Spleen (tissue), 11 donors: ENCODE measurements at regions not wholly inside any gene's neighbourhood (a gene's known extent, or its start where the extent isn't known, plus 50 kb on each side); places are given as distances from the start of the nearest gene placed in this dataset.

ENCODE experiments used
- DNase-seq: peaks from one replicate; pipeline ENCODE4 v3.0.0-alpha.2; 2020
- H3K27ac ChIP-seq, 8 donors: fragments of 200-600 bp; sonication (generic) in 7 of 8; 1 replicate in 4 of 8; 2 replicates in 4 of 8; pipeline versions ENCODE4 v1.5.0 to v1.8.0; 2016 to 2021; ENCODE audit warnings: inconsistent platforms in 4 of 8, mild to moderate bottlenecking in 4 of 8, moderate library complexity in 1 of 8
- H3K27me3 ChIP-seq, 7 donors: fragments of 200-600 bp; sonication (generic) in 6 of 7; replicated peaks in 1 of 7; 1 replicate in 4 of 7; 2 replicates in 3 of 7; pipeline versions ENCODE4 v1.5.0 to v1.8.0; 2016 to 2021; ENCODE audit warnings: inconsistent platforms in 3 of 7, mild to moderate bottlenecking in 1 of 7
- H3K36me3 ChIP-seq, 6 donors: fragments of 200-600 bp; sonication (generic) in 5 of 6; 1 replicate in 4 of 6; 2 replicates in 2 of 6; pipeline versions ENCODE4 v1.5.0 to v1.8.0; 2016 to 2021; ENCODE audit warnings: inconsistent platforms in 2 of 6
- H3K4me1 ChIP-seq, 6 donors: fragments of 200-600 bp; sonication (generic) in 5 of 6; 1 replicate in 3 of 6; 2 replicates in 3 of 6; pipeline versions ENCODE4 v1.5.0 to v1.8.0; 2016 to 2021; ENCODE audit warnings: inconsistent platforms in 3 of 6
- H3K4me3 ChIP-seq, 8 donors: fragments of 200-600 bp; sonication (generic) in 7 of 8; 1 replicate in 4 of 8; 2 replicates in 4 of 8; pipeline versions ENCODE4 v1.5.0 to v1.8.0; 2016 to 2021; ENCODE audit warnings: inconsistent platforms in 4 of 8, mild to moderate bottlenecking in 4 of 8, moderate library complexity in 2 of 8
- H3K9me3 ChIP-seq, 8 donors: fragments of 200-600 bp; sonication (generic) in 7 of 8; 1 replicate in 4 of 8; 2 replicates in 4 of 8; pipeline versions ENCODE4 v1.5.0 to v1.8.0; 2016 to 2021; ENCODE audit warnings: inconsistent platforms in 4 of 8
- CTCF ChIP-seq, 11 experiments: fragments of 200-600 bp in 7 of 11; fragments of 450-650 bp in 4 of 11; sonication (generic) in 4 of 11; IDR thresholded peaks in 8 of 11; conservative IDR thresholded peaks in 3 of 11; 1 replicate in 7 of 11; 2 replicates in 4 of 11; pipeline versions ENCODE4 v1.4.0 to v1.8.0; 2016 to 2021; ENCODE audit warnings: antibody characterized with exemption in 11 of 11, inconsistent platforms in 4 of 11, mild to moderate bottlenecking in 1 of 11
- POLR2A ChIP-seq, 3 donors: fragments of 450-650 bp; IDR thresholded peaks; one replicate each; pipeline ENCODE4 v1.5.1; 2017; ENCODE audit warnings: antibody characterized with exemption in 3 of 3, mild to moderate bottlenecking in 1 of 3
- POLR2AphosphoS5 ChIP-seq, 3 donors: sonication (generic); formaldehyde crosslinking; IDR thresholded peaks; one replicate each; pipeline ENCODE4 v1.5.1; 2017; ENCODE audit warnings: antibody characterized with exemption in 3 of 3
- WGBS, 5 donors: extraction: QIAGEN DNeasy Blood & Tissue Kit in 3 of 5; methylation state at CpG; one replicate each; pipeline versions ENCODE4 v1.1.5 to v1.1.7; 2013 to 2018; 5-methylcytosine and 5-hydroxymethylcytosine counted together
- intact Hi-C: fragments of 100-400 bp; cut with DNase I; formaldehyde crosslinking; loops from one replicate; pipeline ENCODE4 v1.15.0; 2023; ENCODE audit warnings: low total_unique reads
- donor health status: healthy with polysubstance abuse.
- donor health status: DM: no; HTN: no; CAD: no; lungs with moderate emphysema.
- donor health status: DM: no; HTN: no; CAD: no.
- donor health status: Bipolar disorder and iron deficiency.
- donor health status: healthy.
- donor health status: DM: no; HTN: no; CAD: no.
- donor health status: DM: yes; HTN: yes; CAD: no.

DNA sequence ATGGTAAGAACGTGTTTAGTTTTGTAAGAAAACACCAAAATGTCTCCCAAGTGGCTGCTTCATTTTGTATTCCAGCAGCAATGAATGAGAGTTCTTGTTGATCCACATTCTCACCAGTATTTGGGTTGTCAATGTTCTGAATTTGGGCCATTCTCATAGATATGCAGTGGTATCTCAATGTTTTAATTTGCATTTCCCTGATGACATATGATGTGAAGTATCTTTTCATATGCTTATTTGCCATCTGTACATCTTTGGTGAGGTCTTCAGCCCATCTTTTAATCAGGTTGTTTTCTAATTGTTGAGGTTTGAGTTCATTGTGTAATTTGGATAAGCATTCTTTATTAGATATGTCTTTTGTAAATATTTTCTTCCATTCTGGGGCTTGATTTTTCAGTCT is 436.8 kb upstream of the IRAK1BP1 start:
- Histone ChIP-seq H3K9me3 (peaks cover 0 to 11% (median 1%) of the 10 kb centered on the region in 8 donors), H3K27ac (no peak overlapping the region), H3K4me1 (no peaks in the 10 kb centered on the region), H3K4me3 (no peak overlapping the region), H3K36me3 (no peaks in the 10 kb centered on the region), H3K27me3 (no peaks in the 10 kb centered on the region)
- no peak for TF ChIP-seq POLR2A (IDR thresholded peaks at IDR 0.05)
- TF ChIP-seq CTCF (IDR thresholded peaks at IDR 0.05 in 8 of 11, conservative IDR thresholded peaks at IDR 0.05 in 3 of 11) = no peak
- no peak for TF ChIP-seq POLR2AphosphoS5 (IDR thresholded peaks at IDR 0.05)
- DNase-seq = no peak
- intact Hi-C loops = no loop called here
- WGBS, 5 donors = 19 to 41% (median 23%) methylated on average over 1 of the region's 1 CpG

GRCh38 chr6:78435671-78436070 is 431.7 kb upstream of the IRAK1BP1 start:
- no peaks in the 10 kb centered on the region for H3K36me3 ChIP-seq
- 84 to 92% (median 88%) methylated on average over 2 of the region's 2 CpGs for WGBS, 5 donors
- H3K27ac ChIP-seq = no peak overlapping the region
- no peak overlapping the region for H3K4me3 ChIP-seq
- no peak for TF ChIP-seq POLR2AphosphoS5 (IDR thresholded peaks at IDR 0.05)
- no peak for TF ChIP-seq POLR2A (IDR thresholded peaks at IDR 0.05)
- TF ChIP-seq CTCF (IDR thresholded peaks at IDR 0.05 in 8 of 11, conservative IDR thresholded peaks at IDR 0.05 in 3 of 11) = no peak
- intact Hi-C loops = no loop called here
- H3K4me1 ChIP-seq = no peaks in the 10 kb centered on the region
- H3K9me3 ChIP-seq = peaks cover 0 to 3% (median 0%) of the 10 kb centered on the region in 8 donors
- H3K27me3 ChIP-seq = no peaks in the 10 kb centered on the region
- DNase-seq = no peak

- intact Hi-C loops = no loop called here
Measured at GRCh38 chr6:78436335-78436734, 431.0 kb upstream of the IRAK1BP1 start.

GRCh38 chr6:78438135-78438534 is 429.2 kb upstream of the IRAK1BP1 start:
- no peak for TF ChIP-seq CTCF (IDR thresholded peaks at IDR 0.05 in 8 of 11, conservative IDR thresholded peaks at IDR 0.05 in 3 of 11)
- TF ChIP-seq POLR2A (IDR thresholded peaks at IDR 0.05) = no peak
- TF ChIP-seq POLR2AphosphoS5 (IDR thresholded peaks at IDR 0.05) = no peak
- H3K36me3 ChIP-seq = no peaks in the 10 kb centered on the region
- H3K4me1 ChIP-seq = no peaks in the 10 kb centered on the region
- intact Hi-C loops = no loop called here
- H3K27ac ChIP-seq = no peak overlapping the region
- no peaks in the 10 kb centered on the region for H3K27me3 ChIP-seq
- 55 to 72% (median 62%) methylated on average over 2 of the region's 2 CpGs for WGBS, 5 donors
- H3K4me3 ChIP-seq = no peak overlapping the region
- DNase-seq = no peak
- peaks cover 0 to 3% (median 0%) of the 10 kb centered on the region in 8 donors for H3K9me3 ChIP-seq

More at GRCh38 chr6:78436335-78436734, 431.0 kb upstream of the IRAK1BP1 start:
- Histone ChIP-seq H3K9me3 (peaks cover 0 to 3% (median 0%) of the 10 kb centered on the region in 8 donors), H3K27ac (no peak overlapping the region), H3K36me3 (no peaks in the 10 kb centered on the region), H3K27me3 (no peaks in the 10 kb centered on the region), H3K4me3 (no peak overlapping the region), H3K4me1 (no peaks in the 10 kb centered on the region)
- TF ChIP-seq POLR2AphosphoS5 (IDR thresholded peaks at IDR 0.05) (no peak), CTCF (IDR thresholded peaks at IDR 0.05 in 8 of 11, conservative IDR thresholded peaks at IDR 0.05 in 3 of 11) (no peak), POLR2A (IDR thresholded peaks at IDR 0.05) (no peak)
- no peak for DNase-seq
